Smooth muscle cell (in vitro differentiated cells): ENCODE measurements at regions not wholly inside any gene's neighbourhood (a gene's known extent, or its start where the extent isn't known, plus 50 kb on each side); places are given as distances from the start of the nearest gene placed in this dataset.

Source experiments
- DNase-seq: peaks from one replicate; lab custom pipeline; 2025; ENCODE audit not compliant: unreplicated experiment; lab: John Stamatoyannopoulos, UW
- H2AFZ ChIP-seq: fragments of 200-600 bp; sonication (generic); 2 replicates; pipeline ENCODE4 v1.6.0; 2016; ENCODE audit warnings: antibody characterized with exemption, low read depth, mild to moderate bottlenecking
- H3F3A ChIP-seq: fragments of 200-600 bp; sonication (generic); 2 replicates; pipeline ENCODE4 v1.6.0; 2017; ENCODE audit warnings: antibody characterized with exemption, low read depth
- H3K27ac ChIP-seq: fragments of 200-600 bp; sonication (generic); 2 replicates; pipeline ENCODE4 v1.5.1; 2016; ENCODE audit warnings: low read depth, mild to moderate bottlenecking
- H3K27me3 ChIP-seq: fragments of 200-600 bp; sonication (generic); 2 replicates; pipeline ENCODE4 v1.6.1; 2016; ENCODE audit warnings: low read depth, mild to moderate bottlenecking
- H3K36me3 ChIP-seq: fragments of 200-600 bp; sonication (generic); 2 replicates; pipeline ENCODE4 v1.5.1; 2016; ENCODE audit warnings: low read depth
- H3K4me1 ChIP-seq: fragments of 200-600 bp; sonication (generic); 2 replicates; pipeline ENCODE4 v1.5.1; 2016; ENCODE audit warnings: low read depth
- H3K4me2 ChIP-seq: fragments of 200-600 bp; sonication (generic); 2 replicates; pipeline ENCODE4 v1.6.0; 2016; ENCODE audit warnings: mild to moderate bottlenecking
- H3K4me3 ChIP-seq: fragments of 200-600 bp; sonication (generic); 2 replicates; pipeline ENCODE4 v1.5.1; 2016; ENCODE audit warnings: mild to moderate bottlenecking
- H3K79me2 ChIP-seq: fragments of 200-600 bp; sonication (generic); 2 replicates; pipeline ENCODE4 v1.6.0; 2016; ENCODE audit warnings: low read depth, mild to moderate bottlenecking
- H3K9ac ChIP-seq: fragments of 200-600 bp; sonication (generic); 2 replicates; pipeline ENCODE4 v1.6.0; 2016; ENCODE audit warnings: low read depth
- H3K9me3 ChIP-seq: fragments of 200-600 bp; sonication (generic); replicated peaks from 2 replicates; pipeline ENCODE4 v1.5.1; 2016; ENCODE audit warnings: low read depth
- H4K20me1 ChIP-seq: fragments of 200-600 bp; sonication (generic); 2 replicates; pipeline ENCODE4 v1.6.0; 2016; ENCODE audit warnings: low read depth
- CTCF ChIP-seq: fragments of 200-600 bp; sonication (generic); IDR thresholded peaks from 2 replicates; pipeline ENCODE4 v1.5.1; 2017; ENCODE audit warnings: borderline replicate concordance, mild to moderate bottlenecking, antibody characterized with exemption; ENCODE audit not compliant: insufficient read depth, poor library complexity, severe bottlenecking
- WGBS: methylation state at CpG from one replicate; pipeline ENCODE4 v1.1.7; 2016; ENCODE audit warnings: low lambda C conversion rate; 5-methylcytosine and 5-hydroxymethylcytosine counted together

- no peak for DNase-seq
- no peak for TF ChIP-seq CTCF
- H3K4me2 ChIP-seq: no peak overlapping the region
- no peaks in the 10 kb centered on the region for H3K36me3 ChIP-seq
- H3K4me1 ChIP-seq: no peaks in the 10 kb centered on the region
- no peaks in the 10 kb centered on the region for H4K20me1 ChIP-seq
- H3K27ac ChIP-seq: no peak overlapping the region
- WGBS: 59% methylated on average over 4 of the region's 4 CpGs
- no peaks in the 10 kb centered on the region for H3K79me2 ChIP-seq
- H3K27me3 ChIP-seq: no peaks in the 10 kb centered on the region
- no peaks in the 10 kb centered on the region for H3K9me3 ChIP-seq
- no peaks in the 10 kb centered on the region for H3F3A ChIP-seq
- no peak overlapping the region for H3K4me3 ChIP-seq
- H2AFZ ChIP-seq: no peak overlapping the region
- H3K9ac ChIP-seq: no peak overlapping the region
Observed at GRCh38 chr4:138960175-138960710, 55.3 kb upstream of the NOCT start.

- no peak overlapping the region for H2AFZ ChIP-seq
- DNase-seq: no peak
Observed at GRCh38 chr4:138959097-138959815, 56.3 kb upstream of the NOCT start.

GRCh38 chr4:138958519-138958918, 57.1 kb upstream of the NOCT start:
- TF ChIP-seq CTCF: no peak
- no peak for DNase-seq
- no peak overlapping the region for H2AFZ ChIP-seq
- H3K4me3 ChIP-seq: no peak overlapping the region
- no peaks in the 10 kb centered on the region for H4K20me1 ChIP-seq
- no peaks in the 10 kb centered on the region for H3K27me3 ChIP-seq
- no peaks in the 10 kb centered on the region for H3K36me3 ChIP-seq
- 94% methylated on average over 3 of the region's 3 CpGs for WGBS
- no peak overlapping the region for H3K9ac ChIP-seq
- no peak overlapping the region for H3K4me2 ChIP-seq
- no peaks in the 10 kb centered on the region for H3K79me2 ChIP-seq
- H3K9me3 ChIP-seq: no peaks in the 10 kb centered on the region
- H3K27ac ChIP-seq: no peak overlapping the region
- no peaks in the 10 kb centered on the region for H3K4me1 ChIP-seq
- H3F3A ChIP-seq: no peaks in the 10 kb centered on the region

More at GRCh38 chr4:138959097-138959815, 56.3 kb upstream of the NOCT start:
- 91% methylated on average over 5 of the region's 5 CpGs for WGBS
- no peak for TF ChIP-seq CTCF
- H3K36me3 ChIP-seq: no peaks in the 10 kb centered on the region
- no peak overlapping the region for H3K9ac ChIP-seq
- H3K27me3 ChIP-seq: no peaks in the 10 kb centered on the region
- no peaks in the 10 kb centered on the region for H3K4me1 ChIP-seq
- no peaks in the 10 kb centered on the region for H3F3A ChIP-seq
- H3K27ac ChIP-seq: no peak overlapping the region
- H3K9me3 ChIP-seq: no peaks in the 10 kb centered on the region
- no peaks in the 10 kb centered on the region for H3K79me2 ChIP-seq
- no peak overlapping the region for H3K4me2 ChIP-seq
- no peak overlapping the region for H3K4me3 ChIP-seq
- H4K20me1 ChIP-seq: no peaks in the 10 kb centered on the region

GRCh38 chr4:138957302-138957701, 58.3 kb upstream of the NOCT start:
- Histone ChIP-seq H4K20me1 (no peaks in the 10 kb centered on the region), H3F3A (no peaks in the 10 kb centered on the region), H3K9ac (no peak overlapping the region), H3K27me3 (no peaks in the 10 kb centered on the region), H3K4me2 (no peak overlapping the region), H3K9me3 (no peaks in the 10 kb centered on the region), H3K36me3 (no peaks in the 10 kb centered on the region), H3K4me1 (no peaks in the 10 kb centered on the region), H3K27ac (no peak overlapping the region), H2AFZ (no peak overlapping the region), H3K4me3 (no peak overlapping the region), H3K79me2 (no peaks in the 10 kb centered on the region)
- no peak for DNase-seq
- WGBS: 98% methylated on average over 7 of the region's 7 CpGs
- TF ChIP-seq CTCF: no peak
